GM12892 (cell line): ENCODE measurements at regions not wholly inside any gene's neighbourhood (a gene's known extent, or its start where the extent isn't known, plus 50 kb on each side); places are given as distances from the start of the nearest gene placed in this dataset.

ENCODE experiments used
- POLR2A ChIP-seq: IDR thresholded peaks from 2 replicates; pipeline ENCODE4 v1.6.1; 2011; ENCODE audit warnings: low read depth, low read length, control low read depth
- POLR2AphosphoS5 ChIP-seq: IDR thresholded peaks from 2 replicates; pipeline ENCODE4 v1.6.1; 2011; ENCODE audit warnings: low read depth, low read length, control low read depth
- TAF1 ChIP-seq: IDR thresholded peaks from 2 replicates; pipeline ENCODE4 v1.6.1; 2011; ENCODE audit warnings: low read depth, mild to moderate bottlenecking, control low read depth, low read length, borderline replicate concordance

- TF ChIP-seq POLR2AphosphoS5 (no peak), TAF1 (no peak), POLR2A (no peak)
Observed at GRCh38 chr5:96288845-96289185, 144.2 kb downstream of the PCSK1 start.
